NCI-H524 treated with DMSO at 0.1 percent for 48 hours (cell line): ENCODE measurements at regions not wholly inside any gene's neighbourhood (a gene's known extent, or its start where the extent isn't known, plus 50 kb on each side); places are given as distances from the start of the nearest gene placed in this dataset.
"Not testable (repeated sequence)": the region's sequence is repeated elsewhere in the genome, so short reads cannot be mapped to it uniquely, and the experiment has no call there.

Experiments
- DNase-seq: peaks from one replicate; lab custom pipeline; 2025; lab: John Stamatoyannopoulos, UW

DNA sequence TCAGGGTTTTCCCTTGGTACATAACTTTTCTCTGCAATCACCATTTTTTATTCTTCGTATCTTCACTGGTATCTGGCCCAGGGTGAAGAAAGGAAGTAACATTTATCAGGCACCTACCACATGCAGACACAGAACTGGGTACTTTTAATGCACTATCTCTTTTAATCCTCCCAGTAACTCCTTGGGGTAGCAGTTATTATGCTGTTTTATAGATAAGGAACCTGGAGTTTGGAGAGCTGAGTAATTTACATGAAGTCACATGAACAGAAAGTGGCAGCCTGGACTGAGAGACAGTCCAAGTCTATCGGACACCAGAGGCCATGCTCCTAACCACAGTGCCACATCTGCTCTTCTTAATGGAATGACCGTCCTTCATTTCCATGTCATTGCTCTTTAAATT is 117.1 kb upstream of the PODXL start:
- DNase-seq = no peak

DNA sequence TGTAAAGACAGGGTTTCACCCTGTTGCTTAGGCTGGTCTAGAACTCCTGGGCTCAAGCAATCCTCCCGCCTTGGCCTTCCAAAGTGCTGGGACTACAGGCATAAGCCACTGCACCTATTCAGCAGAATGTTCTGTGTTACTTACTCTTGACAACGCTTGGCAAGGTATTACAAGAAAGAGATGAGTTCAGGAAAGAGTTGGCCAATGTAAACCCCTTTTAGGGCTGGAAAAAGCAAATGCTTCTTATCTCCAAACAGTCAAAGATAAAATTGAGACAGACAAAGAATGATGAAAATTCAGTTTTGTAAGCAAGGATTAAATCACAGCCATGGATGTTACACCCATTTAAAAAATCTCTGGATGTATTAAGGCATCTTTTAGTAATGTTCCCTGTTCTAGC is 114.0 kb upstream of the PODXL start:
- no peak for DNase-seq

DNA sequence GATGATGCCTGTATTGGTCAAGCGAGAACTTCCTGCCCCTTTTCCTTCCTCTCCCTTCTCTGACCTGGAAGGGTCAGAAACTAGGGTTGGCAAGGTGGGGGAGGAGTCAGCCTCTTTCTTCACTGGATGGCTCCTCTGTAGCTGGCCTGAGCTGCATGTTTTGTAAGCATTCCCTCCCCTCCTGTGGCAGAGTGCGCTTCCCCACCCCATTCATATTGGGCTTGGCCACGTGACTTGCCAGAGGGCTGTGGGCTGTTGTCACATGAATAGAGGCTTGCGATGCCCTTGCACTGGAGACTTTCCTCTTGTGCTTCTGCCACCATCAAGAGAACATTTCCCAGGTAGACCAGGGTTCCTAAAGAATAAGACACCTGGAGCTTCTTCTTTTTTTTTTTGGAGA is 111.3 kb upstream of the PODXL start:
- DNase-seq = no peak

DNA sequence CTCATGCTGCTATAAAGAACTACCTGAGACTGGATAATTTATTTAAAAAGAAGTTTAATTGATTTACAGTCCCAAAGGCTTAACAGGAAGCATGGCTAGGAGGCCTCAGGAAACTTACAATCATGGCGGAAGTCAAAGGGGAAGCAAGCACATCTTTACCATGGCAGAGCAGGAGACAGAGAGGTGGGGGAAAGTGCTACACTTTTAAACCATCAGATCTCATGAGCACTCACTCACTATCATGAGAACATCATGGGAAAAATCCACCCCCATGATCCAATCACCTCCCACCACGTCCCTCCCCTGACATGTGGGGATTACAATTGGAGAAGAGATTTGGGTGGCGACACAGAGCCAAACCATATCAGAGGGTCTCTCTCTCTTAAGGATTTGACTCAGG is 108.6 kb upstream of the PODXL start:
- no peak for DNase-seq

DNA sequence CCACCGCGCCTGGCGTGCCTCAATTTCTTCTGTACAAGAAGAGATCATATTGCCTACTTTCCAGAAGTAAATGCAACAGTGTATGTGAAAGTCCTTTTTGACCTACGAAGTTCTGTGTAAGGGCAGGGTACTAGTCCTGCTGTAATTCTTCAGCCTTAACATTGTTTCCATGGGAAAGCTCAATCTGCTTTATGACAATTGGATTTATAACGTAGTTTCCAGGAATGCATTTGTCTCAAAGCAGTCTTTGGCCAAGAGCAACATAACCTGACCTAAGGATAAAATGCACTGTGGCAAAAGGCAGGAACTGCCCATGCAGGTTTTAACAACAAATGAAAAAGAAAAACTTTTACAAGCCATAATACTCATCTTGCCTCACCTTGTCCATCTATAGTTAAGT is 108.1 kb upstream of the PODXL start:
- no peak for DNase-seq

DNA sequence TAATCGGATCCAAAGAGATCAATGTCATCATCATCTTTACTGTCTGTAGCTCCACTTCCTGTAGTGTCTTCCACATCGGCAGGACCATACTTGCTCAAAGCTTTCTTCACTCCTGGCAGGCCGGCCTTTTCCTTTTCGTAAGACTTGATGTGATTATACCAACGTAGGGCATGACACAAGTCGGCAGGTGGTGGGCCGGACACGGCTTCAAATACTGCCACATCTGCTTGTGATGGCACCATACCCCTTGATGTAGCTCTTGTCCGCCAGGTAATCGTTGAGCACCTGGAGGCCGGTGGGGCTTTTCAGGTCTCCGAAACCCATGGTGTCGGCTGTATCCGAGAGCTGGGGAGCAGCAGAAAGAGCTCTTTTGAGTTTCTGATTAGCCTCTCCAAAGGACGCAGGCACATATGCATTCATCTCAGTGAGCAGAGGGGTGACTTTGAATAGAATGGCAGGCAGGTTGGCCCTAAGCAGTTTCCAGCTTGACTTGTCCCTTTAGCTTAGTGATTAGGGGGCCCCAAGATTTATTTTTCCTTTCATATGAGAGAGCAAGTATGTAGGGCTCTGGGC is 106.0 kb upstream of the PODXL start:
- not testable (repeated sequence) for DNase-seq

DNA sequence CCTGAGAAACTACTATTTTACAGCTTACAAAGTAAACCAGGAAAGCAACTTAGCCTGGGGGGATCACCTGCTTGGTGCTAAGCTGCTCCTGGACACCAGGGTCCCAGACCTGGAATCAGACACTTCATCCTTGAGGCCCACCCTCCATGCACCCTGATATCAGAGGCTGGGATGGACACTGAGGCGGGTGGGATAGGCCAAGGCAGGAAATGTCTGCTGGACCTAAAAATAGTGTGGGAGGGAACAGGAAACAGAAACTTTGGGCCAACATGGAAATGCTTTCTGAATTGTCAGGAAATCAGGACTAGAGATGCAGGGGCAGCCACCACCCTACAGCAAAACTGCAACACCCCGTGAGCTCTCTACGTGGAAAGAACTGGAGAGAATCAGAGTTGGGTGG is 101.5 kb upstream of the PODXL start:
- DNase-seq = no peak

DNA sequence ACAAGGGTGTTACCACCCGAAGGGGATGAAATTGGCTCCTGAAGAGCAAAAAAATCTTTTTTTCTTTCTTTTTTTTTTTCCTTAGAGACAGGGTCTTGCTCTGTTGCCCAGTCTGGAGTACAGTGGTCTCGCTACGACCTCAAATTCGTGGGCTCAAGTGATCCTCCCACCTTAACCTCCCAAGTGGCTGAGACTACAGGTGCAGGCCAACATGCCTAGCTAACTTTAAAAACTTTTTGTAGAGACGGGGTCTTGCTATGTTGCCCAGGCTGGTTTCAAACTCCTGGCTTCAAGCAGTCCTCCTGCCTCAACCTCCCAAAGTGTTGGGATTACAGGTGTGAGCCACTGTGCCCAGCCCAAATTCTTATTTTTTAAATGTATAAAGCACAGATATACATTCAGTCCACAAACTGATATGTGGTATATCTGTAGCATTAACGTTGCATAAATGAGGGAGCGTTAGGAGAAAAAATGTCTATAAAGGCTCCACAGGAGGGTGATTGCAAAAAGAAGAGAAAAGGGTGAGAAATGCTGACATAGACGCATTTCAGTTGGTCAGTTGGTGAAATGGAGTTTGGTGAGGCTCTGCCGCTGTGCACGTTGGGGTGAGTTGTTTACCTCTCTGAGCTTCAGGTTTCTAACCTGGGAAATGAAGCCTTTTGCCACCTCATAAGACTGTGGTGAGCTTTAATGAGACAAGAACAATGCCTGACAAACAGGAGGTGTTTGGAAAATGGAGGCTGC is 100.7 kb upstream of the PODXL start:
- no peak for DNase-seq

DNA sequence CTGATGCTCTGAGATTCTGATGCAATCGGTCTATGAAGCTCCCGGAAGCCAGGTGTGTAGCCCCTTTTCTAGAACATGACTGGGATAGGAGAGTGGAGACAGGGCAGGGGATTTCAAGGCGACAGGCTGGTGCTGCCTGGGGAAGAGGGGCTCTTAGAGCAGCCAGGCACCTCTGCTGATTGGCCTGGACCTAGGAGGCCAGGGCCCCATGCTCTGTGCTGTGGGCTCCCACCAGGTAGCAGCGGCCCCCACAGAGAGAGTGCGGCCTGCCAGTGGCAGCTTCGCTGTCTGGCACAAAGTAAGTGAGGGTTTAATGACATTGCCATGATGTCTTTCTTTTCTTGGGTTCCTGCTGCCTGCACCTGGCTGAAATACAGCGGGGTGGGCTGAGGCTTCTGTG is 99.4 kb upstream of the PODXL start:
- no peak for DNase-seq

DNA sequence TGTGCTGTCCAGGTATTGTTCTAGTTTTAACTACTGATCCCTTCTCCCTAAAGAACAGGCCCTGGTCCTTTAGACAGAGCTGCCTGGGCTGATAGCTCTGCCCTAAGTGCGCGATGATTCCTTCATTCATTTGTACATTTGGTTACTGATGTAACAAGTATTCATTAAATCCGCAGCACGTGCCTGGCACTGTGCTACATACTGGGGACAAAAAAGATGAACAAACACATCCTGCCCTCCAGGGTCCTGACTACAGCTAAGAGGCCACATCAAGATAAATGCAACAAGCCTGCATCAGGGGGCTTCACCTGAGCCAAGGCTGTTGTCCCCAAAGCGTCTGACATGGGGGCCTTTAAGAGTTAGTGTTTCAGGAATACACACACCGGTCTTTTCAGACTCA is 99.0 kb upstream of the PODXL start:
- DNase-seq = no peak

DNA sequence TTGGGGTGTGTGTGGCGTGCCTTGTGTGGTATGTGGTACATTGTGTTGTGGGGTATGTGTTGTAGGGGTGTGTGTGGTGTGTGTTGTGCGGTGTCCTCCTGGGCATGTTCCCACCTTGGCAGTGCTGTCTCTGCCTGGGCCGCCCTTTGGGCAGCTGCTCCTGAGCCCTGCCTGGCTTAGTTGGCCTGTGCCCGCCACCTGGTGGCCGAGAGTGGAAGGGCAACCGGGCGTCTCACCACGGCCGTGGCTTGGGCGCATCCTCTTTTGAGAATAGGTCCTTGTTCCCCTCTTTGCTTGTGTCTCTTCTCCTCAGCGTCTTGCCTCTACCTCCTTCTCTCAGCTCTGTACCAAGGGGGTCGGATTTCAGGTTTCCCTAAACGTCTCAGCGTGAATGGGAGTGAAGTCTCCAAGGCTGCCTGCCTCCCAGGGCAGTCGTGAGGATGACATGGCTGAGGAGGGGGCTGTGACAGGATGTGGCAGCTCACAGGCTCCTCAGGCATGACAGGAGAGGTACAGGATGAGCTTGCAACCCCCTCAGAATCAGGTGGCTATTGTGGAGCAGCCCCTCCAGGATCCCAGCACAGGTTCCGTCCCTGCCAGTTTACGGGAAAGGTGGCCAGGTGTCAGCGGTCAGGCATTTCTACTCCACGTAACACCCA is 98.4 kb upstream of the PODXL start:
- no peak for DNase-seq

DNA sequence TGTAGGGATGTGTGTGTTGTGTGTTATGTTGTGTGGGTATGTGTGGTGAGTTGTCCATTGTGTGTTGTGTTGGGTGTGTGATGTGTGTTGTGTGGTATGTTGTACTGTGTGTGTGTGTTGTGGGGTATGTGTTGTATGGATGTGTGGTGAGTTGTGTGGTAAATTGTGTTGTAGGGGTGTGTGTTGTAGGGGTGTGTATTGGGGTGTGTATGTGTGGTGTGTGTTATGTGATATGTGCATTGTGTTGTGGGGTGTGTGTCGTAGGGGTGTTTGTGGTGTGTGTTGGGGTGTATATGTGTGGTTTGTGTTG is 97.8 kb upstream of the PODXL start:
- DNase-seq = no peak

DNA sequence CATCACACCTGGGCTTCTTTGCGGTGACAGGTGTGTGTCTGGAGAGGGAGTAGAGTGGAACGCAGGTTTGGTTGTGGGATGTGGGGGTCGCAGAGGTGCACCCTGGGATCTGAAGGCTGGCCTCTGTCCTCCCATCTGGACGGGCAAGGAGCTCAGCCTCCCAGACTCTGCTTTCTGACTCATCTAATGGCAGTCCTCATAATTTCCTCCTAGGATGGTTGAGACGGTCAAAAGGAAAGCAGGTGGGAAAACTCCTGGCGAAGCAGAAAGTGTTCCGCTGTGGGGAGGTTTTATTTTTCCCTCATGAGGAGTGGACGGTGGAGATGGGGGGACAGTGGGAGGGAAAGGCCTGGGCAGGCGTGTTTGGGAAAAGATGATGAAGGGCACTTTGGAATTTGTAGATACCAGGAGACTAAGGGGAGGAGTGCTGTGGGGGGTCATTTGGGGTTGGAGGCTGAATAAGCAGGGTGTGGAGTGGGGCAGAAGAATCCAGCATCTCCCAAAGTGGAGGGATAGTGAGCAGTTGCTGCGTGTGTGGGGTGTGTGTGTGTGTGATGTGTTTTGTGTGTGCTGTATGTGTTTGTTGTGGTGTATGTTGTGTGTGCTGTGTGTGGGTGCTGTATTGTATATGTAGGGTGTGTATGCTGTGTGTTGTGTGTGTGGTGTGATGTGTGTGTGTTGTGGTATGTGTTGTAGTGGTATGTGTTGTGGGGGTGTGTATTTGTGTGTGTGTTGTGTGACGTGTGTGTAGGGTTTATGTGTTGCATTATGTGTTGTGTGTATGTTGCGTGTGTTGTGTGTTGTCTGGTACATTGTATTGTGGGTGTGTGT is 97.2 kb upstream of the PODXL start:
- DNase-seq = no peak

DNA sequence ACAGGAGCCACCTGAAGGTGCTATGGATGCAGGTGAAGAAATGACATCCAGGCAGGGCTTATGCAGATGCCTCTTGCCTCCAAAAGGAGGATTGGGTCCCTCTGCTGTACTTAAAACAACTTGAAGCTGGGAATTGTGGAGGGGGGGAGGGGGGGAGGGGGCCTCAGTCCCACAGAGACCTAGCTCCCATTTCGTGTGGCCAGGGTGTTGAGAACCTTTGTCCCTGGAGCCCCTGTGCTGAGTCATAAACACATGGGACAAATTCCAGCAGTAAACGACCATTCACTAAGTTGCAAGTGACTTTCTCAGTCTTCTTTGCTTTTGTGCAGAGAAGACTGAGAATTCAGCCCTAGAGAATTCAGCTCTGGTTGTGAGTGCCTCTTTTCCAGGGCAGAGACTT is 96.5 kb upstream of the PODXL start:
- DNase-seq = no peak

DNA sequence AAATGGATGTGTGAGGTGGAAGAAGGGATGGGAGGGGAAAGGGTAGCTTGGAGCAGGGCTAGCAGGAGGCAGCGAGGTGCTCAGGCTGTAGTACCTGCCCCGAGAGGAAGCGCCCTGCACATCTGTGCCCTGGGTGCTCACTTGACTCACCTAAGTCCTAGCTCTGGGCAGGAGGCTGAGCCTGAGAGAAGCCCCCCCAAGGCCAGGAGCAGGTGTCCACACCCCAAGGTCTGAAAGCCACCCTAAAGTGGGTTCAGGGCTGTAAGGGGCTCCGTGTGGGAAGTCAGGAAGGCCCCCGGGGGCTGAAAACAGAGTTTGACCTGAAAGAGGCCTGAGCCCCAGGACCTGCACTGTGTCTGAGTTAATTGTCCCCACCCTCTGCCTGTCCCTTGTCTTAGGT is 95.8 kb upstream of the PODXL start:
- no peak for DNase-seq

DNA sequence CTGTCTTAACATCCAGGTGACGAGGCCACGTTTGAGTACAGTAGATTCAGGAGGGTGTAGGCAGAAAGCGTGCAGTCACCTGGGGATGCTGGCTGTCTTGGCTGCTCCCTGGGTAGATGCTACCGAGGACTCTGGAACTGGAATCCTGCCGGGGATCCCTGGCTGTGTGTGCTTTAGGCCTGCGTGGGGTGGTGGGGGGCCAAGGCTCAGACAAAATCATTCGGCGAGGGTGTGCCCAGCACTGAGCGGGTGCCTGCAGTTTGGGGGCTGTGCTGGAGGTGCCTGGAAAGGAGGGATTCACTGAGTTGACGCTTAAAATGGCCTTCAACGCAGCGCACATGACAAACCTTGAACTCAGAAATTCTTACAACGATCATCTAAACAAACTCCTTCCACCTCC is 93.5 kb upstream of the PODXL start:
- no peak for DNase-seq

DNA sequence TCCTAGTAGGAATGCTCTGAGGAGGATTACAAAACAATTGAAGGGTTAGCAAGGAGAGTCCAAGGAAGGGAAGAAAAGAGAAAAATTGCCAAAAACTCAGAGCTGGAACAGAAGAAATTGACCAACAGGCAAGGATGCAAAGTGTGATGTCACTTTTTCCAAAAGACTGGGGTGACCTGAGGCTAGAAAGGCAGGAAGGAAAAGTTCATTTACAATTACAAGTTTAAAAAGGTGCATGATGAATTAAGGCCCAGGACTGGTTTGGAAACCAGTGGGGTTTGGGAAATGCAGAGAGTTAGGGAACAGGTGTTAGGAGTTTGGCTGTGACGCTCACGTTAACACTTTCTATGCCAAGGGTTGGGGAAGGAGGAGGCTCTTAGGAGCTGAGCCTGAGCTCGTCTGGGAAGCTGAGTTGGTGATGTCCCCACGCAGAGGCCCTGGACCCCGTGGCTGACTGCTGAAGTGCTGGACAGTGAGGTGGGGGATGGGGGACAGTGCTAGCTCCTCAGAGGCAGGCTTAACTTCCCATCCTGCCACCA is 92.6 kb upstream of the PODXL start:
- no peak for DNase-seq

DNA sequence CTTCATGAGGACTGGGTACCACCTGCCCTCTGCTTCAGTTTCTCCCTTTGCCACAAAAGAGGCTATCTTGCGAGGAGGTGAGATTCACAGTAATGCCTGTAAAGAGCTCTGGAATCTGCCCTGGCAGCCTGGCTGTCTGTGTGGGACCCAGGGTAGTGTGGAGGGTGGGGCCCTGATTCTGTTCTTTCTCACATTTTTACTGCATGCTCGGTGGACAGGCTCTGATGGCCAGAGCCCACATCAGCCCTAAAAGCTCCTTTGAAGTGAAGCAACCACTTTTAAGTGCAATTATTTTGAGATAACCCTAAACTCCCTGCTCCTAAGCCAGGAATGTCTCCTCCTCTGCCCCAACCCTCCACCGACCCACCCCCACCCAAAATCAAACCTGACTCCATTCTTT is 92.1 kb upstream of the PODXL start:
- DNase-seq = no peak

DNA sequence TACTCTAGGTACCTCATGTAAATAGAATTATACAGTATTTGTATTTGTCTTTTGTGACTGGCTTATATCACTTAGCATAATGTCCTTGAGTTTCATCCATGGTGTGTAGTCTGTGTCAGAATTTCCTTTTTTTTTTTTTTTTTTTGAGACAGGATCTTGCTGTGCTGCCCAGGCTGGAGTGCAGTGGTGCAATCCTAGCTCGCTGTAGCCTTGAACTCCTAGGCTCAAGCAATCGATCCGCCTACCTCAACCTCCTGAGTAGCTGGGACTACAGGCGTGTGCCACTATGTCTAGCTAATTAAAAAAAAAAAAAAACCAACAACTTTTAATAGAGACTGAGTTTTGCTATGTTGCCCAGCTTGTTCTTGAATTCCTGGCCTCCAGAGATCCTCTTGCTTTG is 89.8 kb upstream of the PODXL start:
- no peak for DNase-seq

DNA sequence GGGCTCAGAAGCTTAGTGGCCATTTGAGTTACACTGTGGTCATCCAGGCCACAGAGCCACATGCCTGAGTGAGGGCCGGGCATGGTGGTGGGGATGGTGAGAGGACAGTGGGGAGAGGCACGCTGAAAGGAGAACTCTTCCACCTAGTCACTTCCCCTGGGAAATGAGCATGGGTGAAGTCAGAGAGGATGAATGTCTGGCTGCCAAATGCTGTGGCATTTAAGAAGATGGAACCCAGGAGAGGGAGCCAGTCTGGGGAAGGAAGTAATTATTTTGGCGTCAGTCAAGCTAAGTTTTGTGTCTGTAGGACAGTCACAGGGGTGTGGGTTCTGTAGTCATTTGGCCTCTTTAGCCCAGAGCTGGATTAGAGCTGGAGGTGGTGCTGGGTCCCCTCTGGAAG is 86.0 kb upstream of the PODXL start:
- DNase-seq = no peak

DNA sequence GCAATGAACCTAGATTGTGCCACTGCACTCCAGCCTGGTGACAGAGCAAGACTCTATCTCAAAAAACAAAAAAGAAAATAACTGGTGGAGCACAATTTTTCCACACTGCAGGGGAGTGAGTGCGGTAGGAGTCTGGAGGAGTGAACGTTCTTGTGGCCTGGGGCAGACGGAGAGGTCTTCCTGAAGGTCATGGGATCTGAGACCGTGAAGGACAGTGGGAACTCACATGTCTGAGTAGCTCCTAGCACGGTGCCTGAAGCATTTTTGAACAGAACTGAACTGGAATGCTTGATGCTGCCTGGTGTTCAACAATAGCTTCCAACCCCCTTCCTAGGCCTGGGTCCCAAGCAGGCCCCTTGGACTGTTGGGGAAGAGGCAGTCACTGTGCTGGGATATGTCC is 84.3 kb upstream of the PODXL start:
- no peak for DNase-seq

DNA sequence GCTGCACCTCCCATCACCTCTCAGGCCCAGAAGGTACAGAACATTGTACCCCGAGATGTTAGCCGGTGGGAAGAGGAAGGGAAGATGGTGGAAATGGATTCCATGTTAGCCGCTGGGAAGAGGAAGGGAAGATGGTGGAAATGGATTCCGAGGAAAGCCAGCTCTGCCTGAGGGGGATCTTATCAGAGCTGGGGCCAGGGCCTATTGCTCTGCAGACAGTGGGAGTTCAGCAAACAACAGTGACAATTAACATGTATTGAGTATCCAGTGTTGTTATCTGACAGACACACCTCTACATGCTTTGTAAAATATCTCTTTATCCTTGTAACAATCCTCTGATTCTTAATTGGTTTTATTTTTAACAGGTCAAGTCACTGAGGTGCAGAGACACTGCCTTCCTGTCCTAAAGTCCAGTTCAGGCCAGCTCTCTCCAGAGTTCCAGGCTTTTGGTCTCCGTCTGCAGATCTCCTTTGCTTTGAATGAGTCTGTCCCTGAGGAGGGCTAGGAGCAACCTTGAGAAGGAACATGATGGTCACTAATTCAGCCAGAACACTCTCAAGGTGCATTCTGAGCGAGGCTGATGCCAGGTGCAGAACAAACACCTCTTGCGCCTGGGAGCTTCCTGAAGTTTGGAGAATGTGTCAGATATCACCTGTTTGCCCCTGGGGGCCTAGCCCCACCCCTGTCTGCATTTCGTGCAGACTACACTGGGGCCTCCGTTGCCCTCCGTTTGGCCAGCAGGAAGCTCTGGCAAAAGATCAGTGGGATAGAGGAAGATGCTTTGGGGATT is 82.4 kb upstream of the PODXL start:
- no peak for DNase-seq
